GOT3 (cell line): ENCODE measurements at regions not wholly inside any gene's neighbourhood (a gene's known extent, or its start where the extent isn't known, plus 50 kb on each side); places are given as distances from the start of the nearest gene placed in this dataset.
"Not testable (repeated sequence)": the region's sequence is repeated elsewhere in the genome, so short reads cannot be mapped to it uniquely, and the experiment has no call there.

Experiments
- DNase-seq: peaks from one replicate; lab custom pipeline; 2025; ENCODE audit warnings: mixed read lengths; lab: John Stamatoyannopoulos, UW

- no peak for DNase-seq
These were observed 162.6 kb downstream of the PRKX start for GRCh38 chrX:3550871-3551270.

- DNase-seq = no peak
These were observed 163.2 kb downstream of the PRKX start for GRCh38 chrX:3550160-3550751.

- DNase-seq = peak; percentile 32
These were observed 164.0 kb downstream of the PRKX start for GRCh38 chrX:3549411-3549911.

GRCh38 chrX:3548765-3549391, 164.6 kb downstream of the PRKX start:
- DNase-seq = no peak

- no peak for DNase-seq
These were observed 167.5 kb downstream of the PRKX start for GRCh38 chrX:3545901-3546300.

- no peak for DNase-seq
These were observed 172.1 kb downstream of the PRKX start for GRCh38 chrX:3541336-3541735.

- DNase-seq = no peak
These were observed 173.3 kb downstream of the PRKX start for GRCh38 chrX:3540105-3540504.

- no peak for DNase-seq
These were observed 180.8 kb downstream of the PRKX start for GRCh38 chrX:3532581-3533085.

- not testable (repeated sequence) for DNase-seq
These were observed 182.0 kb downstream of the PRKX start for GRCh38 chrX:3531435-3531834.

GRCh38 chrX:3529466-3530010, 183.1 kb upstream of the MXRA5 start:
- no peak for DNase-seq

- no peak for DNase-seq
These were observed 181.4 kb upstream of the MXRA5 start for GRCh38 chrX:3527811-3528210.

GRCh38 chrX:3527166-3527565, 180.7 kb upstream of the MXRA5 start:
- DNase-seq = no peak

- DNase-seq = no peak
These were observed 180.3 kb upstream of the MXRA5 start for GRCh38 chrX:3526731-3527130.

GRCh38 chrX:3526071-3526470, 179.6 kb upstream of the MXRA5 start:
- no peak for DNase-seq

- no peak for DNase-seq
These were observed 175.7 kb upstream of the MXRA5 start for GRCh38 chrX:3522101-3522650.

- no peak for DNase-seq
These were observed 174.9 kb upstream of the MXRA5 start for GRCh38 chrX:3521396-3521795.

- no peak for DNase-seq
These were observed 174.5 kb upstream of the MXRA5 start for GRCh38 chrX:3520982-3521381.

GRCh38 chrX:3520458-3520857, 174.0 kb upstream of the MXRA5 start:
- DNase-seq = no peak

GRCh38 chrX:3519384-3519783, 172.9 kb upstream of the MXRA5 start:
- DNase-seq = not testable (repeated sequence)

- DNase-seq = peak; percentile 78
These were observed 172.4 kb upstream of the MXRA5 start for GRCh38 chrX:3518870-3519269.

GRCh38 chrX:3516051-3516541, 169.6 kb upstream of the MXRA5 start:
- DNase-seq = no peak

GRCh38 chrX:3514996-3515395, 168.5 kb upstream of the MXRA5 start:
- DNase-seq = no peak

- not testable (repeated sequence) for DNase-seq
These were observed 165.7 kb upstream of the MXRA5 start for GRCh38 chrX:3512150-3512549.
